HCT116 (cell line): ENCODE measurements at regions not wholly inside any gene's neighbourhood (a gene's known extent, or its start where the extent isn't known, plus 50 kb on each side); places are given as distances from the start of the nearest gene placed in this dataset.
A peak's percentile ranks its signal among the peaks of the same experiment; 100 is the strongest.
"Not testable (repeated sequence)": the region's sequence is repeated elsewhere in the genome, so short reads cannot be mapped to it uniquely, and the experiment has no call there.

Experiments used
- ATAC-seq: fragments of 200-7000 bp; cut with Tn5 transposase; 2 replicates; pipeline ENCODE4 v1.9.1; 2020; ENCODE audit warnings: mild to moderate bottlenecking, moderate library complexity
- BruUV-seq: library from RNA; stranded (reverse); fragments of 400-500 nt; replicated peaks from 2 replicates; lab custom pipeline; 2021; lab: Mats Ljungman, UMichigan
- CTCF ChIA-PET: fragments of 300-600 bp; sonication (Branson Sonifier 250); formaldehyde crosslinking; loops from one replicate; lab custom pipeline; 2021; ENCODE audit warnings: antibody characterized with exemption; lab: Charles Lee
- POLR2A ChIA-PET: fragments of 300-600, 350-600 bp; sonication (Branson Sonifier 250); formaldehyde crosslinking; loops from one replicate; lab custom pipeline; 2021; ENCODE audit warnings: antibody characterized with exemption; lab: Charles Lee
- RAD21 ChIA-PET, 2 experiments: fragments of 300-600 bp; sonication (Branson Sonifier 250); formaldehyde crosslinking; loops; one replicate each; lab custom pipeline; 2023; ENCODE audit warnings: low total read pairs in 2 of 2; ENCODE audit not compliant: uncharacterized antibody in 2 of 2, unreplicated experiment in 2 of 2, low non-redundant PET in 1 of 2; lab: Charles Lee
- DNase-seq: peaks from one replicate; pipeline ENCODE4 v3.0.0-alpha.2; 2010; ENCODE audit warnings: low read depth, low spot score
- H2AFZ ChIP-seq: fragments of 200-600 bp; shearing (Covaris generic), sonication (generic); 2 replicates; pipeline ENCODE4 v1.6.1; 2017; ENCODE audit warnings: low read depth, mixed run types, mixed read lengths, antibody characterized with exemption, low read length; ENCODE audit not compliant: poor library complexity, severe bottlenecking
- H3K27ac ChIP-seq: 2 replicates; pipeline ENCODE4 v1.5.1; 2012; ENCODE audit warnings: low read depth, low read length
- H3K27me3 ChIP-seq: fragments of 200-600 bp; sonication (generic); 2 replicates; pipeline ENCODE4 v1.6.1; 2016; ENCODE audit warnings: mixed run types, low read length, mixed read lengths; ENCODE audit not compliant: insufficient read depth
- H3K36me3 ChIP-seq, 2 experiments: fragments of 200-500 bp in 1 of 2; fragments of 200-600 bp in 1 of 2; sonication (Bioruptor generic) in 1 of 2; sonication (generic) in 1 of 2; 2 replicates each; pipeline versions ENCODE4 v1.5.1 to v1.6.1; 2014 to 2016; ENCODE audit warnings: low read length in 2 of 2, inconsistent platforms in 1 of 2, mixed read lengths in 1 of 2, mixed run types in 1 of 2; ENCODE audit not compliant: insufficient read depth in 2 of 2, control insufficient read depth in 1 of 2
- H3K4me1 ChIP-seq, 2 experiments: fragments of 200-600 bp in 1 of 2; sonication (generic) in 1 of 2; 2 replicates each; pipeline versions ENCODE4 v1.5.1 to v1.6.1; 2012 to 2017; ENCODE audit warnings: low read length in 2 of 2, inconsistent platforms in 1 of 2, mild to moderate bottlenecking in 1 of 2, mixed read lengths in 1 of 2, mixed run types in 1 of 2, moderate library complexity in 1 of 2; ENCODE audit not compliant: insufficient read depth in 2 of 2, control insufficient read depth in 1 of 2
- H3K4me2 ChIP-seq: fragments of 200-600 bp; sonication (generic); 2 replicates; pipeline ENCODE4 v1.6.1; 2017; ENCODE audit warnings: mixed run types, low read length, mixed read lengths
- H3K4me3 ChIP-seq, 2 experiments: fragments of 200-600 bp in 1 of 2; sonication (generic) in 1 of 2; replicated peaks in 1 of 2; 2 replicates each; pipeline ENCODE4 v1.5.1; 2011 to 2016; ENCODE audit warnings: low read length in 2 of 2, control low read depth in 1 of 2, low read depth in 1 of 2, mild to moderate bottlenecking in 1 of 2, mixed read lengths in 1 of 2, mixed run types in 1 of 2
- H3K79me2 ChIP-seq: fragments of 200-600 bp; sonication (generic); 2 replicates; pipeline ENCODE4 v1.6.1; 2017; ENCODE audit warnings: mild to moderate bottlenecking, mixed run types, low read length, moderate library complexity, mixed read lengths; ENCODE audit not compliant: insufficient read depth
- H3K9ac ChIP-seq: fragments of 200-600 bp; sonication (generic); 2 replicates; pipeline ENCODE4 v1.6.1; 2016; ENCODE audit warnings: low read length, mixed read lengths
- H3K9me2 ChIP-seq: fragments of 200-600 bp; sonication (generic), shearing (Covaris generic); 2 replicates; pipeline ENCODE4 v1.6.1; 2017; ENCODE audit warnings: mixed run types, mild to moderate bottlenecking, moderate library complexity; ENCODE audit not compliant: insufficient read depth
- H3K9me3 ChIP-seq, 2 experiments: fragments of 200-500 bp in 1 of 2; fragments of 200-600 bp in 1 of 2; sonication (Bioruptor generic) in 1 of 2; sonication (generic) in 1 of 2; 2 replicates each; pipeline ENCODE4 v1.6.1; 2014 to 2017; ENCODE audit warnings: low read length in 2 of 2, mixed read lengths in 2 of 2, inconsistent platforms in 1 of 2, low read depth in 1 of 2, mild to moderate bottlenecking in 1 of 2, mixed run types in 1 of 2, moderate library complexity in 1 of 2; ENCODE audit not compliant: control insufficient read depth in 1 of 2, insufficient read depth in 1 of 2
- H4K20me1 ChIP-seq: fragments of 200-600 bp; sonication (generic), shearing (Covaris generic); 2 replicates; pipeline ENCODE4 v1.6.1; 2017; ENCODE audit warnings: mixed run types, mild to moderate bottlenecking, moderate library complexity; ENCODE audit not compliant: insufficient read depth
- intact Hi-C: fragments of 100-400 bp; cut with micrococcal nuclease; formaldehyde crosslinking; loops from 2 replicates; pipeline ENCODE4 v1.10.0; 2022

- H3K9me2 ChIP-seq, H2AFZ ChIP-seq, H3K9ac ChIP-seq, H3K9me3 ChIP-seq, CTCF ChIA-PET, H4K20me1 ChIP-seq, BruUV-seq, H3K27ac ChIP-seq, POLR2A ChIA-PET, H3K27me3 ChIP-seq, H3K36me3 ChIP-seq, H3K4me1 ChIP-seq, ATAC-seq, H3K79me2 ChIP-seq, DNase-seq, H3K4me3 ChIP-seq, RAD21 ChIA-PET, intact Hi-C loops, H3K4me2 ChIP-seq: not testable (repeated sequence)
Measured at GRCh38 chr20:25854666-25855065, 158.0 kb upstream of the ZNF337 start.

GRCh38 chr20:25853718-25854388 is 157.2 kb upstream of the ZNF337 start:
- RAD21 ChIA-PET, H2AFZ ChIP-seq, H3K27me3 ChIP-seq, H4K20me1 ChIP-seq, H3K9ac ChIP-seq, CTCF ChIA-PET, POLR2A ChIA-PET, H3K9me2 ChIP-seq, H3K27ac ChIP-seq, H3K36me3 ChIP-seq, DNase-seq, H3K9me3 ChIP-seq, H3K79me2 ChIP-seq, H3K4me1 ChIP-seq, intact Hi-C loops, BruUV-seq: not testable (repeated sequence)
- peak overlapping the region; percentile 24 to 28 for H3K4me3 ChIP-seq
- H3K4me2 ChIP-seq: peak overlapping the region; percentile 57
- ATAC-seq: peak; percentile 74

- H3K9me2 ChIP-seq, H3K36me3 ChIP-seq, H3K4me3 ChIP-seq, H2AFZ ChIP-seq, H3K79me2 ChIP-seq, H3K9me3 ChIP-seq, H3K9ac ChIP-seq, H3K27me3 ChIP-seq, BruUV-seq, ATAC-seq, RAD21 ChIA-PET, POLR2A ChIA-PET, H3K4me1 ChIP-seq, H4K20me1 ChIP-seq, H3K27ac ChIP-seq, intact Hi-C loops, CTCF ChIA-PET, DNase-seq, H3K4me2 ChIP-seq: not testable (repeated sequence)
Measured at GRCh38 chr20:25852968-25853717, 156.5 kb upstream of the ZNF337 start.

GRCh38 chr20:25850133-25850532 is 153.5 kb upstream of the ZNF337 start:
- ATAC-seq, H3K27ac ChIP-seq, H3K4me3 ChIP-seq, CTCF ChIA-PET, H3K79me2 ChIP-seq, intact Hi-C loops, BruUV-seq, H3K36me3 ChIP-seq, H3K9ac ChIP-seq, H3K27me3 ChIP-seq, H2AFZ ChIP-seq, RAD21 ChIA-PET, H3K9me2 ChIP-seq, DNase-seq, H3K9me3 ChIP-seq, POLR2A ChIA-PET, H3K4me1 ChIP-seq, H3K4me2 ChIP-seq, H4K20me1 ChIP-seq: not testable (repeated sequence)
